ENCODE measurements at regions not wholly inside any gene's neighbourhood (a gene's known extent, or its start where the extent isn't known, plus 50 kb on each side); places are given as distances from the start of the nearest gene placed in this dataset.

DNA sequence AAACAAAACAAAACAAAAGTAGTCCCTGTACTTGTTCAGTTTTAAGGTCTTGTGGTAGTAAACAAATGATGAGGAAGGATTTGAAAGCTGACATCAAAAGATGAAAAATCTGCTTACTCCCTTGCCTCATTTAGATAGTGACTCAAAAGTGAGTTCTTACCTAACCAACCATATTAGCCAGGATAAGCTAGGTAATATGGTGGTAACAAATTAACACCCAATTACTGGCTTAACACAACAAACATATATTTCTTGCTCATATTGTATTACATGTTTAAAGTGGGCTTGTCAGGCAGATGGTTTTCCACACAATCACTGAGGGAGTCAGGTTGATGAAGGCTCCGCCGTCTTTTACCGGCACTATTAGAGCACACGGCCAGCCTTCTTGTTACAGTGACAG is 189.7 kb downstream of the PPARGC1A start:
- DNase-seq: no peak
- Histone ChIP-seq H3K56ac (ENCODE audit: extremely low read depth, insufficient read depth, low read length) (no peak overlapping the region), H2BK5ac (ENCODE audit: low read depth, low read length, poor library complexity, severe bottlenecking) (no peak overlapping the region), H4K91ac (ENCODE audit: insufficient read depth, low read depth, low read length) (no peak overlapping the region), H4K5ac (ENCODE audit: low read depth, low read length) (no peak overlapping the region), H2BK15ac (ENCODE audit: low read depth, low read length) (no peak overlapping the region), H3K79me1 (ENCODE audit: low read depth in 1 of 2, low read length in 2 of 2) (no peaks in the 10 kb centered on the region), H2AK5ac (ENCODE audit: low read depth, low read length) (no peak overlapping the region), H4K8ac (ENCODE audit: low read depth in 2 of 2, low read length in 2 of 2) (no peak overlapping the region), H3K9me1 (ENCODE audit: insufficient read depth, low read length) (no peaks in the 10 kb centered on the region), H3K4me2 (ENCODE audit: low read depth, low read length) (no peak overlapping the region), H3K27ac (ENCODE audit: insufficient read depth, low read length) (no peak overlapping the region), H3K4me3 (ENCODE audit: insufficient read depth, low read depth, low read length) (no peak overlapping the region), H3K4me1 (ENCODE audit: control insufficient read depth, insufficient read depth, low read length) (no peaks in the 10 kb centered on the region), H4K20me1 (ENCODE audit: insufficient read depth, low read length) (no peaks in the 10 kb centered on the region), H3K9me3 (ENCODE audit: control insufficient read depth, insufficient read depth, low read length) (no peaks in the 10 kb centered on the region), H3K4ac (ENCODE audit: low read depth, low read length) (no peak overlapping the region), H3K36me3 (ENCODE audit: control insufficient read depth, insufficient read depth, low read length) (no peaks in the 10 kb centered on the region), H3K9ac (ENCODE audit: low read depth, low read length) (no peak overlapping the region), H2AFZ (replicated peaks; ENCODE audit: low read length, poor library complexity) (no peak overlapping the region), H2BK120ac (ENCODE audit: low read depth, low read length) (no peak overlapping the region), H2AK9ac (replicated peaks; ENCODE audit: low read depth, low read length, poor library complexity) (no peak overlapping the region), H3K23ac (ENCODE audit: low read depth, low read length) (no peak overlapping the region), H2BK20ac (ENCODE audit: low read depth, low read length) (no peak overlapping the region), H3K18ac (ENCODE audit: low read depth, low read length) (no peak overlapping the region), H3K14ac (replicated peaks; ENCODE audit: low read depth, low read length) (no peak overlapping the region), H3K27me3 (ENCODE audit: control insufficient read depth, insufficient read depth, low read length) (no peaks in the 10 kb centered on the region)
- in situ Hi-C loops (cut with MboI; ENCODE audit: low sequenced_read_pairs) (no loop called here), dilution Hi-C loops (cut with HindIII; ENCODE audit: low sequenced_read_pairs, unreplicated experiment) (no loop called here), intact Hi-C loops (cut with micrococcal nuclease) (no loop called here)
- BruUV-seq (replicated peaks): no TSS peak
- ChIA-PET POLR2A (ENCODE audit: unreplicated experiment) (no interaction called here), CTCF (interaction anchor here (0.6 to 0.7 kb wide), 2 partner anchors 20 to 700 kb away, joined by 3 read pairs; no protein-coding TSS in a partner anchor)
- no peak for ATAC-seq (ENCODE audit: low read depth)
- WGBS, 2 experiments (ENCODE audit: extremely low coverage in 2 of 2, insufficient read length in 1 of 2): no CpG with 5 or more reads among the region's 4 CpGs
- no peak for TF ChIP-seq RFX5 (IDR thresholded peaks at IDR 0.05; ENCODE audit: low read depth, low read length)
- no peak for TF ChIP-seq MAFK (IDR thresholded peaks at IDR 0.05; ENCODE audit: low read depth, low read length)
- TF ChIP-seq, protein P1, sequence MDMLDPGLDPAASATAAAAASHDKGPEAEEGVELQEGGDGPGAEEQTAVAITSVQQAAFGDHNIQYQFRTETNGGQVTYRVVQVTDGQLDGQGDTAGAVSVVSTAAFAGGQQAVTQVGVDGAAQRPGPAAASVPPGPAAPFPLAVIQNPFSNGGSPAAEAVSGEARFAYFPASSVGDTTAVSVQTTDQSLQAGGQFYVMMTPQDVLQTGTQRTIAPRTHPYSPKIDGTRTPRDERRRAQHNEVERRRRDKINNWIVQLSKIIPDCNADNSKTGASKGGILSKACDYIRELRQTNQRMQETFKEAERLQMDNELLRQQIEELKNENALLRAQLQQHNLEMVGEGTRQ (IDR thresholded peaks at IDR 0.05; ENCODE audit: low read depth, low read length): no peak
- no peak for TF ChIP-seq FOS (IDR thresholded peaks at IDR 0.05; ENCODE audit: low read depth, low read length)
- no peak for TF ChIP-seq MAZ (IDR thresholded peaks at IDR 0.05; ENCODE audit: borderline replicate concordance, low read depth, low read length)
- no peak for TF ChIP-seq BHLHE40 (IDR thresholded peaks at IDR 0.05; ENCODE audit: low read depth, low read length)
- TF ChIP-seq RAD21 (IDR thresholded peaks at IDR 0.05; ENCODE audit: low read length): no peak
- TF ChIP-seq NFE2L2 (IDR thresholded peaks at IDR 0.05; ENCODE audit: low read depth, low read length): no peak
- no peak for TF ChIP-seq RCOR1 (IDR thresholded peaks at IDR 0.05; ENCODE audit: insufficient replicate concordance, low read length)
- TF ChIP-seq POLR2A (IDR thresholded peaks at IDR 0.05; ENCODE audit: low read depth, low read length): no peak
- no peak for TF ChIP-seq CTCF (conservative IDR thresholded peaks at IDR 0.05; ENCODE audit: low read depth, low read length)
- TF ChIP-seq CHD1 (IDR thresholded peaks at IDR 0.05; ENCODE audit: low read depth, low read length): no peak
- TF ChIP-seq CEBPB (IDR thresholded peaks at IDR 0.05; ENCODE audit: low read depth, low read length): no peak
